ENCODE measurements at regions not wholly inside any gene's neighbourhood (a gene's known extent, or its start where the extent isn't known, plus 50 kb on each side); places are given as distances from the start of the nearest gene placed in this dataset.
"Not testable (repeated sequence)": the region's sequence is repeated elsewhere in the genome, so short reads cannot be mapped to it uniquely, and the experiment has no call there.

GRCh38 chr6:21334651-21335050, 258.9 kb upstream of the SOX4 start:
- DNase-seq (ENCODE audit: low read depth) = no peak

DNA sequence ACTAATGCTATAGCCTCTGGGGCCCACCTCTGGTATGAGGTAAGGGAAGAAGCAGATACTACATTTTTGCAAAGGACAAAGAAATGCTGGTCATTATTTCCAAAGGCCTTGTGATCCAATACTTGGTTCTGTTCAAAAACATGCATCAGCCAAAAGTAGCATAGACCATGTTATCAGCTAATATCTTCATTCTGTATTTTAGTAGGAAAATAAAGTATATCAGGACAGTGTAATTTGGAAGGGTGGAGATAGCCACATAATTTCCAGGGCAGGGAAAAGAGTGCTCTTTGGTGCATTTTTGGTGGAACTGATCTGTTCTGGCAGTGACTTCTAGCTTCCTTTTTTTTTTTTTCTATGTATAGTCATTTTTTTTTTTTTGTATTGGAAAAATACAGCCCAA, 258.0 kb upstream of the SOX4 start:
- DNase-seq (ENCODE audit: low read depth) = no peak

- DNase-seq (ENCODE audit: low read depth) = no peak
These were observed 256.3 kb upstream of the SOX4 start for GRCh38 chr6:21337263-21337662.

DNA sequence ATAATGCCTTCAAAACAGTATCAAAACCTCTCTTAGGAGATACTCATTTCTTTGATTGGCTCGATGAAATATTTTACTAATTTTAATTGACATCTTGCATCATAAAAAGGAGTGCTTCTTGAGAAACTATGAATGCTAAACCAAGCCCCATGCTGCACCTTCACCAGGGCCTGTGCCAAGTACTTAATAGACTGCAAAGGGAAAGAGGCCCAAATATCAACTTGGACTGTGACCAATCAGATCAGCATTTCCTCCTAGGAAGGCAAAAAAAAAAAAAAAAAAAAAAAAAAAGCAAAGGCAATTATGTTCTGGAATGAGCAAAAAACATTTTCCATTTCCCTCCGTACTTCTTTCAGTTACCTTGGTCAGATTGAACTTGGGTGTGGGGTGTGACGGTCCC, 253.0 kb upstream of the SOX4 start:
- no peak for DNase-seq (ENCODE audit: low read depth)

- no peak for DNase-seq (ENCODE audit: low read depth)
These were observed 251.6 kb upstream of the SOX4 start for GRCh38 chr6:21341910-21342309.

- DNase-seq (ENCODE audit: low read depth) = no peak
These were observed 251.1 kb upstream of the SOX4 start for GRCh38 chr6:21342501-21342900.

DNA sequence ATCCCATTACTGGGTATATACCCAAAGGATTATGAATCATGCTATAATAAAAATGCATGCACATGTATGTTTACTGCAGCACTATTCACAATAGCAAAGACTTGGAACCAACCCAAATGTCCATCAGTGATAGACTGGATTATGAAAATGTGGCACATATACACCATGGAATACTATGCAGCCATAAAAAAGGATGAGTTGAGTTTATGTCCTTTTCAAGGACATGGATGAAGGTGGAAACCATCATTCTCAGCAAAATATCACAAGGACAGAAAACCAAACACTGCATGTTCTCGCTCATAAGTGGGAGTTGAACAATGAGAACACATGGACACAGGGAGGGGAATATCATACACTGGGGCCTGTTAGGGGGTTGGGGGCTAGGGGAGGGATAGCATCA, 247.8 kb upstream of the SOX4 start:
- not testable (repeated sequence) for DNase-seq (ENCODE audit: low read depth)

GRCh38 chr6:21348146-21348503, 245.4 kb upstream of the SOX4 start:
- DNase-seq (ENCODE audit: low read depth) = no peak

- peak; percentile 51 for DNase-seq (ENCODE audit: low read depth)
These were observed 244.9 kb upstream of the SOX4 start for GRCh38 chr6:21348504-21349195.

- no peak for DNase-seq (ENCODE audit: low read depth)
These were observed 243.7 kb upstream of the SOX4 start for GRCh38 chr6:21349834-21350233.

- DNase-seq (ENCODE audit: low read depth) = no peak
These were observed 242.6 kb upstream of the SOX4 start for GRCh38 chr6:21350926-21351325.

DNA sequence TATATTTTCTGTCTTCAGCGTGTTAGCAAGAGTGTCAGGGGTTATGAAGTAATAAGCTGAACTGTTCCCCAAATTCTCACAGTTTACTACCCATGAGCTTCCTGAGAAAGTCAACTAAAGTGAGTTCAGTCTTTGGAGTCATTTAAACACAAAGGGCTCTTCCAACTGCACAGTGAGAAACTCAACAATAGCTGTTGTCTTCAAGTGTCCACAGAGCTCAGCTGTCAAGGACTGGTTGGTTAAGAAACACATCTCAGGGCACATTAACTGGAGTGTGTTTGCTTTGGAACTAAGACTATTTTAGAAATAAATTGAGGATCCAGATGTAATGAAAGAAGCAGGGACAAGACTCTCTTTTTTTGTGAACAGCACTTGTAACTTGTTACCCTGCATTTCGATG, 241.4 kb upstream of the SOX4 start:
- no peak for DNase-seq (ENCODE audit: low read depth)

DNA sequence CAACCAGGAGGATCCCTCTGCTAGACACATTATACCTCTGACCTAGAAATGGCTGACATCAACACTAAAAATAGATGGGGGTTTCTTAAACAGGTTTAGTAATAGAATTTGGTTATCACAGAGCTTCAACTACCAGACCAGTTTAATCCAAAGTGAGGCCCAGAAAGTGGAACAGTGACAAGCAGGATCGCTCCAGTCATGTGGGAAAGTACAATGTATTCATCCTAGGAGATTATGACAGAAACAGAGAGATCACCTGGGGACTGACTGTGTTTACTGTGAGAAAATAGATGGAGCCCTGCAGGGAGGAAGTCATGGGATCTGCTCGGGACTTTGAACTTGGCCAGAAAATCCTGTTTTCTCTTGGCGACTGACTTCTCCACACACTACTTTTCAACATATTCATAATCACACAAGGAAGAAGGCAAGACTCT, 238.7 kb upstream of the SOX4 start:
- DNase-seq (ENCODE audit: low read depth) = no peak

GRCh38 chr6:21355638-21356037, 237.9 kb upstream of the SOX4 start:
- DNase-seq (ENCODE audit: low read depth) = no peak

DNA sequence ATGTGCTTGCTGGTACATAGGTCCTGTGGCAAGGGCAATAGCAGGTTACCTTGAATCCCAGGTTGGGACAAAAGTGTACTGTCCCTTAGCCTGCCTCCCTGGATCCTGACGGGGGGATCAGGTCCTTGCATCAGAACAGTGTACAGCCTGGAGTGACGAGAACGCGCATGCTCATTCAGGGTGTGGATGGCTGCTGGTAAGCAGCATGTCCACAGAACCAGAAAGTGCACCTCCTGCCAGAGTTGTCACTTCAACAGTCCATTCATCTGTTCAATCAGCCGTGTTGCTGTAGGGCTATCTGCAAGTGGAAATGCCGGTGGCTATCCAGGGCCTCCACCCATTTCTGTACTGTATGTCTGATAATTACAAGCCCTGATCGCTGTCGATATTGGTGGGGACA, 236.3 kb upstream of the SOX4 start:
- DNase-seq (ENCODE audit: low read depth) = no peak

- DNase-seq (ENCODE audit: low read depth) = no peak
These were observed 233.6 kb upstream of the SOX4 start for GRCh38 chr6:21359926-21360325.

DNA sequence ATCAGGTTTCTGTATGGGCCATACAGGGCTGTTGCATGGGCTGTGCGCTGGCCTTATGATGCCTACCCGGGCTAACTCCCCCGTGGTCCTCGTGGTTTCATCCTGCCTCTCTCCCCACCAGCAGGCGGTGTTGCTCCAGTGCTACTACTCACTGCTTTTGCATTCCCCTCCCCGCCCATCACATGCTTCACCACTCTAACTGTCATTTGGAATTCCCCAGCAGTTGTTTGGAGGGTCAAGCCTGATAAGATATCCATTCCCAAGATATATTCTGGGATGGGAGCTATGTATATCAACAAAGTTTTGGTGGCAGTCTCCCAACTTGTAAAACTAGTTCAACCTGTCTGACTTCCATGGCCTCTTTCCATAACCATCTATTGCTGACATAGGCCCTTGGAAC, 233.2 kb upstream of the SOX4 start:
- DNase-seq (ENCODE audit: low read depth) = no peak

- no peak for DNase-seq (ENCODE audit: low read depth)
These were observed 226.4 kb upstream of the SOX4 start for GRCh38 chr6:21367148-21367547.

DNA sequence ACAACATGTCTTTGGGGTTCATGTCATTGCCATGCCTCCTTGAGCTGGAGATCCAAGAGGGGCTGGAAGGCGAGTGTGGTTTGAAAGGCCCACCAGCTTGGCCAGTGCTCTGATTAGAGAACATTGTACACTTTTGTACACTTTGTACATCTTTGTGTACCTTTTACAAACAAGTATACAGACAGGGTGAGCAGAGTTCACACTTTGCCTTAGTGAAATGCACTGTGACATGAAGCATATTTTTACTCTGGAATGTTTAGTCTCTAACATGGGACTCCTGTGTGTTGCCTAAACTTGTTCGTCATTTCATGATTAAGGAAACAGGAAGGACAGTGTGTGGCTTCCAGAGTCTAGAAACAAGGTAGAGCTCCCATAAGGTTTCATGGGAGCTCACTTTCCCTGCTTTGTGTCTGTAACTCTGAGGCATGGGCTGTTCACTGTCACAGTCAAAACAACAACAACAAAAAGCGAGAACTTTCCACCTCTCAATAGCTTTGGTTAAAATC, 225.8 kb upstream of the SOX4 start:
- no peak for DNase-seq (ENCODE audit: low read depth)

GRCh38 chr6:21371061-21371460, 222.5 kb upstream of the SOX4 start:
- DNase-seq (ENCODE audit: low read depth) = no peak

DNA sequence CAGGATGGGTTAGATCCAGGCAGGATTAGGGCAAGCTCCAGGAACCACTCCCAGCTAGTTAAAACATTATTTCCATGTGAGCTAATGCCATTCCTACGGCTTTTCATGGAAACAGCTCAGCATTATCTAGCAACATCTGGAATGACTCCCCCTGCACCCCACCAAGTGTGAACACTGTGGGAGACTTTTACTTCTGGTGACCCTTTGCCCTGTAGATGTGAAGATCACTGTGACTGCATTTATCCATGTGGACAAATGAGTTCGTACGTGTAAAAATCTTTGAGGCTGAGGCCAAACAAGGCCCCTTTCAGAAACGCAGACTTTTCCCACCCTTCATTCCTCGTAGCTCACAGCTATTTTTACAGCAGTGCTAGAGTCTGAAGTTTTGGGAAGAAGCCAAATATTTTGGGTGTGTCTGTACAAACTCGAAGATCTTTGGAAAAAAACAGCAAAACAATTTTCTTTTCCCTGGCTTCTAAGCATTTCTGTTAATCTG, 221.8 kb upstream of the SOX4 start:
- peak; percentile 59 for DNase-seq (ENCODE audit: low read depth)

DNA sequence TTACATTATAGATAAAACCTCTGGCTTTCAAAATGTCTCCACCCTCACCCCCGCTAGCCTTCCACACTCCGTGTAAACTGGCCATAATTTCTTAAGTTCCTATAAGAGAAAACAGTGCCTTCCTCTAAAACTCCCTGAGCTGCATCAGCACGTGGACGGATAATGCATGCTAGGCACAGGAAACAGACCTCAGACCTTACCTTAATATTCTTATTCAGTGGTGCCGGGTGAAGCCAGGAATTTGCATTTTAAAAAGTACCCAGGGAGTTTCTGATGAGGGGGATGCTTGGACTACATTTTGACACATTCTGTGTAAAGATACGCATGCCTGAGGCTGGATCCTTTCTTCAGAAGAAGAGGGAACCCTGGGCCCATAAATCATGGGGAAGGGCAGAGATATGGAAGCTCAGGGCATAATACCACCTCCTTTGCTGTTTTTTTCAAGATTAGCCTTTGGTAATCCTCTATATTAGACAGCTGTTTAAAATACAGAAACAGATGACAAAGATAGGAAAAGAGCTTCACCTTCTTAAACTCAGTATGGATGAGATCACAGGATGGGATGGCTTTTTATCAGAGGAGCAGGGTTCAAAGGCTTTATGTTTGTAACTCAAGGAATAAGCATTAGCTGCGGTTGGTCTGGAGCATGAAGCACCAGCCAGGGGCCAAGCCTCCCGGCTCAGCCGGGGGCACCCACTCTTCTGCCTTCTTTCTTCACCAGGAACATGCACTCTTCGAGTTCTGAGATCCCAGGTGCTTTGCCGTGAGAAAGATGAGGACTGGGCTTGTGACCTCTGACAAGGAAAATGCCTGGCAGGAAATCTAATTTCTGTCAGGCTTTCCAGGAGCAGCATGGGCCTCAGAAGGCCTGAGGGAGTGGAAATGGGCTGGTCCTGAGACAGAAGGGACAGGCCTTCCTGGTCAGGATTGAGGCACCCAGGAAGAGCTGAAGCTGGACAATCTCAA, 218.1 kb upstream of the SOX4 start:
- DNase-seq (ENCODE audit: low read depth) = no peak

DNA sequence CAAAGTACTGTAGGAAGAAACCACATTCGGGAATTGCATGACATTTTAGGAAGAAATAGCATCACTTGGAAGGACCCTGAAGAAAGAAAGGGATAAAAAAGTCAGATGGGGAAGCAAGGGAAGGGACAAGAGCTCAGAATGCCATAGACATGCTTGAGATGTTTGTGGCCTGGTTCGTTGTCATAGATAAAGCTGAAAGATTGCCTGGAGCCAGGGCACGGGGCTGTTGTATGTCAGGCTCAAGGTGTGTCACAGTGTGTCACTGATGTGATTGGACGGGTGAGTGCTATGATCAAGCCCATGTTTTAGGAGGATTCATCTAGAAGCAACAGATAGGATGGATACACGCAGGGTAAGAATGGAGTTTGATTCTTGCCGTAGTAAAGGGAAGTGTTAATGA, 216.2 kb upstream of the SOX4 start:
- no peak for DNase-seq (ENCODE audit: low read depth)
